Erythroblast (primary cell): ENCODE measurements at regions not wholly inside any gene's neighbourhood (a gene's known extent, or its start where the extent isn't known, plus 50 kb on each side); places are given as distances from the start of the nearest gene placed in this dataset.

Experiments used
- GATA1 ChIP-seq: IDR thresholded peaks from 2 replicates; pipeline ENCODE4 v1.6.1; 2011; ENCODE audit warnings: low read depth, mild to moderate bottlenecking, control low read depth, low read length, moderate library complexity
- POLR2A ChIP-seq: IDR thresholded peaks from 2 replicates; pipeline ENCODE4 v1.6.1; 2011; ENCODE audit warnings: mild to moderate bottlenecking, low read length

DNA sequence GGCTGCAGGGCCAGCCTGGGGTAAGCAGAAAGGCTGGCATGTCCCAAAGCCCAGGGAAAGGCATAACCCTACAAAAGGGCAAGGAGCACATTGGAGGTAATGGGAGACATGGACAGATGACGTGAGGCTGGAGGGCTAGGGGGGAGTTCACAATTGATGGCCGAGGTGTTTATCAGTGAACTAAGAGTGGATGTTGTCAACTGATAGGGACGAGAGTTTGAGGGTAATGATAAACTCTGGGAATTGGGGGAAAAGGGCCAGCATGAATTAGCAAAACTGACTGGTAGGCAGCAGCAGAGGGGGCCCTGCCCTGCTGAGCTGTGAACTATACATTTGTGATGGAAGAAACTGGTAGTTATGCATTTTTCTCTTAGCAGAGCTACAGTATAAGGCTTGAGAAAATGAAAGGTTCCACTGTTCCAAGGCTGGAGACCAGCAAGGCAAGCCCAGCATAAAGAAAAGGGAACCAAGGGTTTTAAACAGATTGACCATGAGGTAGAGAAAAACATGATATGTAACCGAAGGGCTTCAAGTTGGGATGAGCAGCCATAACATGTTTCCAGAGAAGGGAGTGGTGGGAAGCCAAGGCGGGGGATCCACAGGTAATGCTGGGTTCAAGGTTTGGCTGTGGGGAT lies 98.1 kb upstream of the MLN start:
- TF ChIP-seq POLR2A (no peak), GATA1 (no peak)
